Activated CD4-positive, alpha-beta T cell treated with anti-CD3 and anti-CD28 coated beads, Interleukin-10, Interleukin-2, amounts not matched to agents 100 ng/mL and 50 ng/mL, durations not matched to agents 16 hours and 8 hours (primary cell): ENCODE measurements at regions not wholly inside any gene's neighbourhood (a gene's known extent, or its start where the extent isn't known, plus 50 kb on each side); places are given as distances from the start of the nearest gene placed in this dataset.

Experiments used
- DNase-seq: peaks from one replicate; pipeline ENCODE4 v3.0.0-alpha.2; 2020

DNA sequence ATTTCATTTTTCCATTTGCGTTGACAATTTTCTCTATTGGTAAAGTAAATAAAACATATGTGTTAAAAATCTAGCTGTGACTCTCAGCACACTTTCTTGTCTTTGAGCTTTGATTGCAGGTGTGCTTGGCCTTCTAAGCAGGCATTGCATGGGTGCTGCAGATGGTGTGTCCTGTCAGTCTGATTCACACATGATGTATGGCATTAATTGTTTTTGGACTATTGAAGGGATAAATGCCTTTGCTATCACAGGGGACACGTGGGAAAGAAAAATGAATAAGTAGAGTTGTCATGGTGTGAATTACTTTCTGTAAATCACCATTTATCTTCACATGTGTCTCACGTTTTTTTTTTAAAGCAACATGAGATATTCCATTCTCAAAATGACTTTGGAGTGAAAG is 211.3 kb upstream of the NAV3 start:
- DNase-seq: no peak

DNA sequence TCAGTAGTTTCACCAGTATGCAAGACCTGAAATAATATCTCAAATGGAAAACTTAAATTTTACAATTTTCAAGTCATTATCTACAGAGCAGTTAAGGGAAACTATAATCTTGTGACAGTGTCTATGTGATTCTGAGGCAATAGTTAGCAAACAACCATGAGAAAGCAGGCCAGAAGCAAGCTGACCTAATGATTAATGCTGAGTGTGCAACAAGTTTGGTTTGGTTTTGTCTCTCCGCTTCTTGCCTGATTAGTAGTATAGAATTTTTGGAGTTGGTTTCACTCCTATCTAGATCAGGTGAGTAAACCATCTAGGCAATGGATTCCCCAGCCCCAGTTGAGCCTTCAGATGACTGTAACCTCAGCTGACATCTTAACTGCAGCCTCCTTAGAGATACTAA is 212.9 kb upstream of the NAV3 start:
- DNase-seq: no peak

DNA sequence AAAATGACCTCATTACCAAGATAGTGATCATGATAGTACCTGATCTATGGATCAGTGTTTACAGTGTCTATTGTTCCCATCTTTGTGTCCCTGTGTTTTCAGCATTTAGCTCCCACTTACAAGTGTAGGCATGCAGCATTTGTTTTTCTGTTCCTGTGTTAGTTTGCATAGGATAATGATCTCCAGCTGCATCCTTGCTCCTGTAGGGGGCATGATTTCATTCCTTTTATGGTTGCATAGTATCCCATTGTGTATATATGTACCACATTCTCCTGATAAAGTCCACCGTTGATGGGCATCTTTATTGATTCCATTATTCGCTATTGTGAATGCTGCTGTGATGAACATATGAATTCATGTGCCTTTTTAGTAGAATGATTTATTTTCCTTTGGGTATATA is 215.4 kb upstream of the NAV3 start:
- no peak for DNase-seq

DNA sequence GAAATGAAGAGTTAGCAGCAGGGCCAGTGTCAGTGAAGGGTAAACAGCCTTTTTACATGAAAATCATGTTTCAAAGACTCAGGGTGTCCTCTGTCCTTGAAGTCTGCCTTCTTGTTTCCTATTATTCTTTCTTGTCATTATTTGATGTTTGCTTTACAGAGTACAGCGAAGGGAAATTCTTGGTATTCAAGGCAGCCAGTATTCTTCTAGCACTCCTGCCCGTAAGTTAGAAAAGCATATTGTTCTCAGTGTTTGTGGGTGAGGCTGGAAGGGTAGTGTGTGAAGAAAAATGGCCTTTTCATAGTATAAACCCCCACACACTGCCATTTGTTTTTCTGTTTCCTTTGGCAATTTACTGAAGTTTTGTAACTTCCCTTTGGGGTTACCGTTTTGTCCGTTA is 217.3 kb upstream of the NAV3 start:
- no peak for DNase-seq

DNA sequence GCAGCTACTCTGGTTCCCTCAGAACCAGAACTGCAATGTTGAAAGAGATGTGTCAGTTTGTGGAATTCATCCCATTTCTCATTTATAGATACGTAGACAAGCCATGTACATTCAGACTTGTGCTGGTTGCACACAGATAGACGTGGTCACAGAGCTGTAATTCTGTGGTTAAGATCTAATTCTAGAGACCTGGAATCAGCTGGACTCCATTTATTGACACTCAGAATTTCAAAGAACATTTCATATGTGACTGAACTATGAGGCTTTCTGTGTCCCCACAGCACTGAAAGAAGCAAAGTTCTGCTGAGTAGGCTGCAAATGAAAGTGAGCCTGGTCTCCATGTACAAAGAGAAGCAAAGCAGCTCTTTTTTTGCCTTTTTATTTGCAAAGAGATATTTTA is 220.2 kb upstream of the NAV3 start:
- no peak for DNase-seq

DNA sequence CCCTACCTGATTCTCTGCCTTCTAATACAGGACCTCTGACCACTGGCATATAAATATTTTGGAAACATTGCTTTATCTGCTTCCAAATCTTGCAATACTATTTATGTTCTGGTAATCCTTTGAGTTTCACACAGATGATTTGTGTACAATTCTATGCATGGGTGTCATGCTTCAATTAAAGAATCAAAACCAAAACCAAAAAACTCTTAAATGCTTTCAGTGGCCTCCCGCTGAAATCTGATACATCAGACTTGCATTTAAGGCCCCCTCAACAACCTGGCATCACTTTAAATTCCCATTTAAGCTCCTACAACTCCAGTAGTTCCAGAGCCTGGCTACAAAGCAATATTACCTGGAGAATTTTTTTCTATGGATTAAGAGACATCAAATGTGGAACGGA is 221.7 kb upstream of the NAV3 start:
- no peak for DNase-seq

DNA sequence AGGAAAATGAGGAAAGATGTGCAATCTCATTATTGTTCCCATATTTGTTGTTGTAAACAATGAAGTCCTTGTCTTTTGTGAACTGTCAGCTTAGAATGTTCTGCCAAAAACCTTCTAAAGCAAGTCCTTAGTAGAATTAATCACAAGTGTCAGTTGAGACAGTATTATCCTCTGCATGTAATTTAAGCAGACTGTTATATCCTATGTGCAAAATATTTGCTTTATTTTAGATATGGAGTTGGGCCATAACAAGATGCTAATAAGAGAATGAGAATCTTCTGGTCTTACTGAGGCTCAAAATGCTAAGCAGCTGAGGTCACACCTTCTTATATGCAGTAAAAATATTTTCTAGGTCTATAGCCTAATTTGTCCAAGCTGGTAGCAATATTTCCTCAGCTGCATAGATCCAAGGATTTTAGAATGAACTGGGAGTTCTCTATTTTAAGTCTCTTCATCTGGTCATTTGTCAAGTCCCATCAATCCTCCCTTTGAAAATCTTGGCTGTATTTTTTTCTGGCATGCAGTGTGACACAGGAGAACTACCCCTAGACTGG is 222.3 kb upstream of the NAV3 start:
- DNase-seq: no peak

DNA sequence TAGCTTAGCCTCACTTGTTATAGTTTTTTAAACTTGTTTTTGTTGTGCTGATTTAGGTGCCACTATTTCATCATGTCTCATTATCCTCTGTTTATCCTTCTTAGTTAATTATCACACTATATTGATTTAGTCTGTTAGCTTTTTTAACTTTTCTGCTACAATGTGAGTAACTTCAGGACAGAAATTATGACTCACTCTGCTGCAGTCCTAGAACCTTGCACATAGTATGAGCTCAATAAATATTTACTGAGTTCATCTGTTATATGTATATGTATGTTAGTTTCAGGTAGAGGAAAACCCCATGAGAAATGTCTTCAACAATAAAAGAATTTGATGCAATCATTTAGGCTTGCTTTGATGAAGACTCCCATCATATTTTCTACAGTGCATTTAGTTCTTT is 224.3 kb upstream of the NAV3 start:
- no peak for DNase-seq

DNA sequence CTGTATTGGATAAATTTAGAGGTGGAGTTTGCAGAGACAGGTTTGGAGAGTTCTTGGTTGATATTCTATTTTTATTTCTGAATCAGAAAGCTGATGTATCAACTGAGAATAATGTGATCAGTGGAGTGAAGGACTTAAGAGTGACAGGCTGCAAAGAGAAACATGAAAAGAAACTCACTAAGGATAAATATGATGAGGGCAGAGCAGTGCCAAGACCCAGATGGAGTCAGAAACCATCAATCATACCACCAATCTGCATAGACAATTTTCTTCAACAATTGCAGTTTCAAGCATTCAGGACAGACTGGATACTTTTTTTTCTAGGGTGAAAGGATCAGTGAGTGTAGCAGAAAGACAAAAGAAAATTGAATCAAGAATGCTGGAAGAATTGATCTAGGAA is 226.7 kb upstream of the NAV3 start:
- no peak for DNase-seq

DNA sequence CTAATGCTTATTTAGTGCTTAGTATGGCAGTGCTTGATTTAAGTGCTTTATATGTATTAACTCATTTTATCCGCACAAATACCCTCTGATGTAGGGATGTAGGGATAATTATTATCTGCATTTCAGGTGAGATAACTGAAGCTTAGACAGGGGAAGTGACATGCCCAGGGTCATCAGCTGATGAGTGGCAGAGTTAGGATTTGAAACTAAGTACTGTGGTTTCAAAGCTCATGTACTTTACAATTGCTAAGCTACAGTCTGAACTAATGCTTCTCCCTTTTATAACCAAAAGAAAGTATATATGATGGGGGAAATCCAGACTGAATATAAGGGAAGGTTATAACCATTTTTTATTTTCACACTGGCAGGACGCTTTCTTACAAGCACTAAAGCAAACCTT is 229.6 kb upstream of the NAV3 start:
- DNase-seq: no peak

DNA sequence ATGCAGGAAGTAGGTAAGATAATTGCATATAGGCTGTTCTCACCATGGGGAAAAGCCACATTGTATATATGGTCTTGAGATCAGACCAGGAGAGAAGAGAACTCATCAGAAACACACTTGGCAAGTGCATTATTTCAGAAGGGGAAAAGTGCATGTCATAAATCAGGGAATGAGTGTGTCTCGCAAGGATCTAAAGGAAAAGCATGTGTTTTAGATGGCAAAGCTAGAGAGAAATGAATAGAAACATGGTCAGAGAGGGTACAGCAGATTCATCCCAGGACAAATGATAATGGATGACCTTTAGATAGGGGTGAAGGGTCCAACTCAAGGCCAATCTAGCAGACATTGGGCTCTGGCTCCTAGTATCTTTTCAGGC is 230.2 kb upstream of the NAV3 start:
- no peak for DNase-seq

DNA sequence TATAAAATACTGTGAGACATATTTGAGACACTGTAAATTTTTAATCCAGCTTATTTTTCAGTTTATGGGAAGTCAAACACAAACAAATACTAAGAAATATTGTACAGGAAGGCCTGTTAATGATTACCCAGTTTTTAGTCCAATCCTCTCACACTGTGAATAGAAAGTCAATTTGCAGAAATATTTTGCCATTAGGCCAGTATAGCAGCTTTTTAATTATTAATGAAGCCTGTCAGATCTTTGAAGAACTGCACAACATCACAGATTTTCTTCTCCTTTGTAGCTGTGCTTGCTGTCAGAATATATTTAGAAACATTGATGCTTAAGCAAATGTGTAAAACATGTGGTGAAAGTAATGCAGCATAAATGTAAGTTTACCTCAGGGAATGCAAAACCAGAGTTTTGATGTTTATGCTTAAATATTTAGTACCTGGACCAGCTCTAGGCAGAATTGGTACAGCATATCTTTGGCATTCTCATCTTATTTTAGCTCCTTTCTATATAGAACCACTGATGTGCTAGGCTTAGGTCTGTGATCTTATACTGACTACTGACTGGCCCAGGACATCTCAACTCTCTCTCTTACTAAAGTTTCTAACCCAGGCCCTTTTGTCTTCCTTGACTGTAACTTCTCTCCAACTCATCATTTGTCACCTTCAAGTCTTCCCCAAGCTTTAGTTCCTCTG is 230.8 kb upstream of the NAV3 start:
- no peak for DNase-seq

DNA sequence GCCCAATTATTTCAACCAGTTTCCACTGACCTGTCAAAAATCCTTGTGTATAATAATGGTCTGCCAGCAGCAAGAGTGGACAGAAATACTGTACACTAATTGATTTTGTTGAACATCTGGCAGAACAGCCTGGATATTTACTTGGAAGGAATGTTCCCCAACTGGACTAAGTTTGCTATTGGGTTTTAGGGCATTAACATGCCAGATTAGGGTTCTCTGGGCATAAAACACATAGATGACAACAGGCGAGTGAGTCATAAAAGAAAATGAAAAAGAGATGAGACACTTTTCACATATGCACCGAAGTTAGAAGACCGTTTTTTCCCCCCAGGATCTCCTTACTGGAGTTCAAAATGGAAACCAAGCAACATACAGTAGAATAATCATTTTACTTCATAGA is 236.3 kb upstream of the NAV3 start:
- DNase-seq: no peak

DNA sequence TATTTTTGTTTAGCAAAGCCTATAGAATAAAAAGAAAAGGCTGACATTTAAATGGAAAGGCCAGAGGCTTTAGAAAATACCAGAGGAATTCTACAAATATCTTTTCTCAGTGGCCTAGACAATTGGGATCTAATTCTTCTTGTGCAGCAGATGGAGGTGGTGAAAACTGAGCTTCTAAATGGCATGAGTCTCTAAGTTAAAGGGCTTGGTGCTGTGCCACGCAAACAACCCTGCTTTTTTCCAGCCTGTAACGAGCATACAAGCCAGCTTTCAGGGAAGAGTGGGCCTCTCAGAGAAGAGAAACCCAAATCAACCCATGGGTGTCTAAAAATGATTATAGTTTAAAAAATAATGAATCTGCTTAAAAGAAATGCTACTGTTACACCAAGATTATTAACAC is 237.9 kb upstream of the NAV3 start:
- no peak for DNase-seq

DNA sequence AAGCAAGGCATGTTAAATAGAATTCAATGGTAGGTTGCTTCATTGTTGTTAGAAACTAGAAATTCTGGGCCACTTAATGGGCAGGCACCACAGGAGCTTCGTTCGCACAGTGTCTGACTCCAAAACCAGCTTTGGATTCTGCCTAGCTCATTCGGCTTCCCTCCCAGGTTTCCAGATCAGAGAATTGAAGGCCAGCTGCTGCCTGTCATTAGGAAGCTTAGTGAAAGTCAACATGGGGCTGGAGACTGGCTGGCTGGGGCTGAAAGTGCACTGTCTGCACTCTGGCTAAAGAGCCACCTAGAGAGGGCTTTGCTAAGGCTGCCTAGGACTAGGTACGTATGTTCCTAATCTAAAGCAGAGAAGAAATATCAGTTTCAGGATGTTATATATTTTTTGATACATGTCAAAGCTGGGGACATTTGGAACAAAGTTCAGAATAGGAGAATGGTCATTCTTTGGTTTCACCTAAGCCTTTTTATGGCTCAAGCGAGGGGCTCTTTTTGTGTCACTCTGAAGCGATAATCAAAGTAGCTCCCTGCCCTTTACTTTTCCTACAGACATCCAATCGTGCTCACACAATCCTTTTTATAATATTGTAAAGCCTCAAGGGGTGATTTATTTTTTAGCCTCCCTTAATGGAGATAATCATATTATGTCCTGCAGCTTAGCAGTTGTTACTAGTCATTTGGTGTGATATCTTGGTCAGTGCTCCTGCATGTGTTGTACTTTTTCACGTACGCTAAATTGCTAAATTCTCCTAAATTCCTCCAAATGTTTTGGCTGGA is 238.5 kb upstream of the NAV3 start:
- no peak for DNase-seq

DNA sequence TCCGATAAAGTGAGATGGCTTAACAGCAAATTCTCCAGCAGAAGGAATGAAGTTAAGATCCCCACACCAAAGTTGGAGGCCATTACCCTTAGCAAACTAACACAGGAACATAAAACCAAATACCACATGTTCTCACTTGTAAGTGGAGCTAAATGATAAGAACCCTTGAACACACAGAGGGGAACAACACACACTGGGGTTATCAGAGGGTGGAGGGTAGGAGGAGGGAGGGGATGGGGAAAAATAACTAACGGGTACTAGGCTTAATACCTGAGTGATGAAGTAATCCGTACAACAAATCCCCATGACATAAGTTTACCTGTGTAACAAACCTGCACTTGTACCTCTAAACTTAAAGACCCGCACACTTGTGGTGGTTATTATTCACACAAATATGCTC is 240.4 kb upstream of the NAV3 start:
- no peak for DNase-seq

DNA sequence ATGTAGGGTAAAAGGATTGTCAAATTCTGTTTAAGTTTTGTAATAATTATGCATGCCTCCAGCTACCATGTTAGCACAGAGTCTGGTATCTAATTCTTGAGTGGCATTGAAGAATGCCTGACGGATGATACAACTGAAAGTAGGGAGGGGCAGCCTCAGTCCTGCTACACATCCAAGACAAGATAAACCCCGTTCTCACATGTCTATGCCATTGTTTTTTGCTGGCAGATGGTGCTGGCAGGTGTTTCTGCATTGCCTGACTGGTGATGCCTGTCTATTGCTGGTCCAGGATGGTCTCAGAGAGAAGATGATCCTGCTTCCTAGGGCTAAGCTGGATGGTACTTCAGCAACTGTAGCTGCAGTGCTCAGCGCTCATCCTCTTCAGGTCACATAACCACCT is 245.8 kb upstream of the NAV3 start:
- DNase-seq: no peak

DNA sequence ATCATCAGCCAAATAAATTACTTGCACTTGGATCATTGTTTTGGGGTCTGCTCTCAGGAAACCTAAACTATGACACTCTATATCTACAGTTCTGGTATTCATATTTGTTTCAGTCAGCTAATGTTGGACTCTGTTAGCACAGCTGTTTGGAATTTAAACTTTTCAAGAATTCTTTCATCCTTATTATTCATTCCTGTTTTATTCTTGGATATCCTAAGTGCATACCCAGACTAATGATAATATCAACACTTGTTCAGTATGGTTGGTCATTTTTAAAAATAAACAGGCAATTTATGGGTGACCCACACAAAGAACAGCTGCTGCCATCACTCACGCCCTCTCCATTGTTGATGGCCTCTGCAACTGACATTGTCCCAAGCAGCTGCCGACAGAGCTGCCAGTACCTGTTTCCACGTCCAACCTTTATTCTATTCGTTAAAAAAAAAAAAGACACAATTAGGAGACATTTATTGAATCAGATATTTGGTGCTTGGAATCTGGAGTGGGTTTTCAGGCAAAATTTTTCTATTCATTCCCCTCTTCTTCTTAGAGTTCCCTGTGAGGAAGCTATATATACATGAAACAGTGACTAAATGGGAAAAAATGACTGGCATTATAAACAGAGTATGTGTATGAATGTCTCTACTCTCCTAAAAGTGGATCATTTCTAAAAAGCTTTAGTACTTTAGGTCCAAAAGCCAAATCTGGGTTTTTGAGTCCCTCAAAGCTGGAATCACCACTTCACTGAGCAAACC is 252.1 kb upstream of the NAV3 start:
- no peak for DNase-seq

DNA sequence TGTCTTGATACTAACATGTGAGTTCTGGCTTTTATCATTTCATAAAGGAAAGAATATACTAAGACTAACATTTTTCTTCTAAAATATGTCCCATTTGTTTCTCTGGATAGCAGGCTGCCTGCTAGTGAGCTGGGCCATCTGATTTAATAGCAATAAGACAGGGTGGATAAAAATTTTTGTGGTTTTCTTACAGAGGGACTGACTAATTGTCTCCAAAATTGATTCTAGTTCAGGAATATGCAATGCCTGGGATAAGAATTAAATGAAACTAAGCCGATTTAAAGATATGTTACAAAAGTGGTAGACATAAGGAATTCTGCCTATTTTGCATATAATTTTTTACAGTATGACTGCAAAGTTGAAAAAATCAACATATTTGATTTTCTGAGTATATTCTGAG is 252.9 kb upstream of the NAV3 start:
- no peak for DNase-seq

DNA sequence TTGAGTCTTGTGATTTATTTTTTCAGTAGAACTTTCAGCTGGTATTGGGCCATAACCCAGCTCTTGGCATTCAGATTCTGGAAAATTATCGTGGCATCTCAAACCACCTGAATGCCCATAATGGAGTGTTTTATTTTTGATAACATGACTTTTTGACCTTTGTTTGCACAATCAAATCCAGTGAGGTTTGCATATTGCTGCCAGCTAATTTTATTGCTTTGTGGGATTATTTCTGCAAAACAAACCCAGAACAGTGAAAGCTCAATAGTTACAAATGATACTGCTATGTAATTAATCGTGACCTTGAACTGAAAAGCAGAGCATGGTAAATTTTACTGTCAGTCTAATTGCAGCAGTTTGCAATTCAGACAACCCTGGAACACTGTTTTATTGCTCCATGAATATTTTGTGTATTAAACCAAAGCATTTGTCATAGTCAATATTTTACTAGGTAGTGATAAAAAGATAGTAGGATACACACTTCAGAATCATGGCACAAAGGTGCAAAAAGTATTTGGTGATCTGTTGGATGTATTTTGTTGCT is 255.2 kb upstream of the NAV3 start:
- DNase-seq: no peak

DNA sequence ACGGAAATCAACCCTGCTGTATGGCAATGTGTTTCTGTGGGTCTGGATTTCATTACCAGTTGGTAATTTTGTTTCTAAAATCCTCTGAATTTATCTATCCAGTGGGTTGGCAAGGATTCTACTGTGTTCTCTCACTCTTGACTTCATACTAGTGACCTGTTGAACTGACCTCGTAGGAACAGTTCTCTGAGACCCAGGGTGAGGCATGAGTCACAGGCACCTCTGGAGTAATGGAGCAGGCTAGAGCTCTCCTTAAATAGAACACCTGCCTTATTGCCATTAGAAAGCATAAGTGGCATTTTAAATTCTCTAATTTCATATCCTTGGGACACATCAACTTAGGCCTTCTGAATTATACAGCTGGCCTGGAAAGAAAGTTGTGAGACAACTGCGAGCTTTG is 258.3 kb upstream of the NAV3 start:
- no peak for DNase-seq

DNA sequence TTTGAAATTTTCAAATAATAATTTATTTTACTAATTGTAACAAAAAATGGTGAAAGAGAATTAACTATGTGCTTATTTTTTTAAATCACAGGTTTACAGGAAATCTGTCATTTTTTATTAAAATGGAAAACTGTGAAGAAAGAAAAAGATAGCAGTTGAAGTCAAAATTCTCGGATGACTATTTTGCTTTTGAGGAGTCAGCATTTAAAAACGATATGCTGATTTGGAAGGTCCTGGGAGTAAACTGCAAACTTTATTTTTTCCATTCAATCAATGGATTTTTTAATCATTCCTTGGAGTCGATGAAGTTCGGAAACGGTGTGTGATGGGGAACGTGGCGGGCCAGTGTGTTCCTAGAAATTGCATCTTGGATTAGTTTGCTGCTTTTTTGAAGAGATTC is 258.9 kb upstream of the NAV3 start:
- no peak for DNase-seq

DNA sequence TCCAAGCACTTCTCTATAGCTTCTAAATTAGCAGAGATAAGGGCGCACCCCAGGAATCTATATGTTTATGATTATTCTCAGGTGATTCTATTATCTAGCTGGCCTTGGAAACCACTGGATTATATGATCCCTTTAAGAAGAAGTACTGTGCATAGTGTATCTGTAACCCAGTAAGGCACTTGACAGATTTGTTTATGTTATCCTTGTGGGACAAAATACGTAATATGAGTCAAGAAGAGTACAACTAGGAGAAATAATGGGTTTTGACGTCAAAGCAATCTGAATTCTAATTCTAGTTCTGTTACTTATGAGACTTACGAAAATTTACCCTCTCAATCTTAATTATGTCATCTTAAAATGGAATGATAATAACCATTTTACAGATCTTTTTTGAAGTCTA is 259.6 kb upstream of the NAV3 start:
- DNase-seq: no peak

DNA sequence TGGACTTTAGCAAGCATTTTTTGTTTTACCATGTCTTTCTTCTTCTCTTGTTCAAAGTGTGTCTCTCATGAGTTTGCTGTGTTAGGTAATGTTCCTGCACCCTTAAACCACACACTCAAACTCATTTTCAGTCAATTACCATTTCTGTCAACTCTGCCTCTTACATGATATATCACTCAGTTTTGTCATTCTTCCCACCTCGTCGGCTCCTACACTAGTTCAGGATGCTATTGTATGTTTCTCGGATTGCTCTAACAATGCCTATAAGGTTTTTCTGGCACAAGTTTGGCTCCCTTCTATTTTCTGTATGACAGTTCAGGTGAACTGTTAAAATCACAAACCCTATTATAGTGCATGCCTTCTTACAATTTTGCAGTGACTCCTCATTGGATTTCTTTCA is 260.8 kb upstream of the NAV3 start:
- DNase-seq: no peak
